GM12878 (cell line): ENCODE measurements at regions not wholly inside any gene's neighbourhood (a gene's known extent, or its start where the extent isn't known, plus 50 kb on each side); places are given as distances from the start of the nearest gene placed in this dataset.
"Not testable (repeated sequence)": the region's sequence is repeated elsewhere in the genome, so short reads cannot be mapped to it uniquely, and the experiment has no call there.

Experiments used
- ATAC-seq: fragments of 200-7000 bp; cut with Tn5 transposase; 3 replicates; pipeline ENCODE4 v1.9.1; 2020; ENCODE audit warnings: mild to moderate bottlenecking, moderate library complexity
- BruUV-seq: library from RNA; stranded (reverse); fragments of 400-500 nt; replicated peaks from 2 replicates; lab custom pipeline; 2021; lab: Mats Ljungman, UMichigan
- CTCF ChIA-PET: fragments of 300-600 bp; sonication (Branson Sonifier 250); formaldehyde crosslinking; extraction: SDS; loops from one replicate; lab custom pipeline; 2021; ENCODE audit warnings: inconsistent platforms; lab: Yijun Ruan, JAX
- POLR2A ChIA-PET: fragments of 350-600 bp; formaldehyde crosslinking; extraction: SDS; loops from one replicate; lab custom pipeline; 2021; ENCODE audit warnings: inconsistent platforms; lab: Charles Lee
- RAD21 ChIA-PET: fragments of 300-600 bp; sonication (Branson Sonifier 250); formaldehyde crosslinking; loops from one replicate; lab custom pipeline; 2023; ENCODE audit warnings: antibody characterized with exemption; ENCODE audit not compliant: unreplicated experiment; lab: Charles Lee
- SMC1A ChIA-PET: fragments of 300-600 bp; sonication (Branson Sonifier 250); formaldehyde crosslinking; loops from one replicate; lab custom pipeline; 2023; ENCODE audit not compliant: unreplicated experiment, uncharacterized antibody; lab: Charles Lee
- DNase-seq: peaks from one replicate; pipeline ENCODE4 v3.0.0-alpha.2; 2011; ENCODE audit warnings: low read depth, low spot score
- FAIRE-seq: peaks from 3 replicates; lab custom pipeline; 2011; peaks lifted over from hg19 to GRCh38; lab: Jason Lieb, UNC
- H2AFZ ChIP-seq: 2 replicates; pipeline ENCODE4 v1.6.0; 2011; ENCODE audit warnings: low read depth, low read length, control low read depth; ENCODE audit not compliant: control insufficient read depth
- H3K27ac ChIP-seq: 2 replicates; pipeline ENCODE4 v1.5.1; 2011; ENCODE audit warnings: control low read depth; ENCODE audit not compliant: control insufficient read depth, insufficient read depth
- H3K27me3 ChIP-seq, 2 experiments: replicated peaks in 1 of 2; 2 replicates each; pipeline versions ENCODE4 v1.6.0 to v1.6.1; 2011; ENCODE audit warnings: low read length in 1 of 2; ENCODE audit not compliant: control insufficient read depth in 2 of 2, insufficient read depth in 2 of 2
- H3K36me3 ChIP-seq, 2 experiments: 2 replicates each; pipeline ENCODE4 v1.5.1; 2011; ENCODE audit warnings: low read length in 1 of 2; ENCODE audit not compliant: control insufficient read depth in 2 of 2, insufficient read depth in 2 of 2
- H3K4me1 ChIP-seq: 2 replicates; pipeline ENCODE4 v1.6.1; 2011; ENCODE audit warnings: mild to moderate bottlenecking, low read length, moderate library complexity, mixed read lengths; ENCODE audit not compliant: control insufficient read depth, insufficient read depth
- H3K4me2 ChIP-seq: 2 replicates; pipeline ENCODE4 v1.6.0; 2011; ENCODE audit warnings: control low read depth; ENCODE audit not compliant: control insufficient read depth, insufficient read depth
- H3K4me3 ChIP-seq: fragments of 200-600 bp; sonication (generic); 2 replicates; pipeline ENCODE4 v1.5.1; 2016
- H3K79me2 ChIP-seq: 2 replicates; pipeline ENCODE4 v1.6.0; 2011; ENCODE audit warnings: low read length; ENCODE audit not compliant: control insufficient read depth, insufficient read depth
- H3K9ac ChIP-seq: 2 replicates; pipeline ENCODE4 v1.8.0; 2011; ENCODE audit warnings: low read length, control low read depth, mixed read lengths; ENCODE audit not compliant: control insufficient read depth, insufficient read depth
- H3K9me3 ChIP-seq: replicated peaks from 3 replicates; pipeline ENCODE4 v1.5.1; 2011; ENCODE audit warnings: mild to moderate bottlenecking, low read length; ENCODE audit not compliant: control insufficient read depth, insufficient read depth
- H4K20me1 ChIP-seq: 2 replicates; pipeline ENCODE4 v1.6.0; 2011; ENCODE audit not compliant: control insufficient read depth, insufficient read depth
- WGBS: methylation state at CpG from one replicate; pipeline ENCODE4 v1.1.6; 2016; ENCODE audit warnings: low lambda C conversion rate; ENCODE audit not compliant: insufficient replicate concordance, insufficient coverage; ENCODE audit errors: missing lambda C conversion rate; 5-methylcytosine and 5-hydroxymethylcytosine counted together
- in situ Hi-C: fragments of 300-500 bp; cut with MboI; formaldehyde crosslinking; loops from 9 replicates; pipeline ENCODE4 v1.14.3; 2018; ENCODE audit warnings: mixed read lengths
- intact Hi-C: fragments of 100-400 bp; cut with micrococcal nuclease; formaldehyde crosslinking; loops from one replicate; pipeline ENCODE4 v1.14.2; 2022; ENCODE audit not compliant: unreplicated experiment

- POLR2A ChIA-PET, ATAC-seq, H4K20me1 ChIP-seq, CTCF ChIA-PET, H3K4me3 ChIP-seq, FAIRE-seq, H3K4me2 ChIP-seq, RAD21 ChIA-PET, H3K79me2 ChIP-seq, SMC1A ChIA-PET, H3K27ac ChIP-seq, in situ Hi-C loops, H2AFZ ChIP-seq, H3K36me3 ChIP-seq, DNase-seq, H3K9me3 ChIP-seq, H3K9ac ChIP-seq, BruUV-seq, intact Hi-C loops, H3K4me1 ChIP-seq, H3K27me3 ChIP-seq: not testable (repeated sequence)
- 45% methylated on average over 1 of the region's 7 CpGs for WGBS
These were observed 425.1 kb upstream of the SPATA31A3 start for GRCh38 chr9:67417341-67417983.

GRCh38 chr9:67416639-67417038, 424.3 kb upstream of the SPATA31A3 start:
- H3K4me2 ChIP-seq, H3K27me3 ChIP-seq, CTCF ChIA-PET, SMC1A ChIA-PET, H3K27ac ChIP-seq, DNase-seq, H4K20me1 ChIP-seq, H3K79me2 ChIP-seq, H3K36me3 ChIP-seq, FAIRE-seq, ATAC-seq, H3K4me3 ChIP-seq, H3K9ac ChIP-seq, BruUV-seq, POLR2A ChIA-PET, RAD21 ChIA-PET, in situ Hi-C loops, intact Hi-C loops, H3K4me1 ChIP-seq, H3K9me3 ChIP-seq, H2AFZ ChIP-seq: not testable (repeated sequence)
- 6% methylated on average over 2 of the region's 6 CpGs for WGBS

GRCh38 chr9:67410606-67411220, 418.4 kb upstream of the SPATA31A3 start:
- 18% methylated on average over 3 of the region's 7 CpGs for WGBS
- H3K4me2 ChIP-seq, POLR2A ChIA-PET, ATAC-seq, DNase-seq, H3K27ac ChIP-seq, H4K20me1 ChIP-seq, H3K4me1 ChIP-seq, SMC1A ChIA-PET, BruUV-seq, FAIRE-seq, CTCF ChIA-PET, H3K9me3 ChIP-seq, H3K36me3 ChIP-seq, H3K79me2 ChIP-seq, intact Hi-C loops, H3K27me3 ChIP-seq, H2AFZ ChIP-seq, H3K4me3 ChIP-seq, RAD21 ChIA-PET, in situ Hi-C loops, H3K9ac ChIP-seq: not testable (repeated sequence)

- H3K27me3 ChIP-seq, ATAC-seq, H3K79me2 ChIP-seq, H4K20me1 ChIP-seq, in situ Hi-C loops, BruUV-seq, POLR2A ChIA-PET, H3K4me3 ChIP-seq, CTCF ChIA-PET, H3K9me3 ChIP-seq, H2AFZ ChIP-seq, SMC1A ChIA-PET, H3K4me1 ChIP-seq, FAIRE-seq, H3K36me3 ChIP-seq, RAD21 ChIA-PET, H3K4me2 ChIP-seq, intact Hi-C loops, H3K27ac ChIP-seq, DNase-seq, H3K9ac ChIP-seq: not testable (repeated sequence)
- no CpG with 5 or more reads among the region's 4 CpGs for WGBS
These were observed 411.4 kb upstream of the SPATA31A3 start for GRCh38 chr9:67403739-67404138.
